Naive thymus-derived CD4-positive, alpha-beta T cell (primary cell): ENCODE measurements at regions not wholly inside any gene's neighbourhood (a gene's known extent, or its start where the extent isn't known, plus 50 kb on each side); places are given as distances from the start of the nearest gene placed in this dataset.
"Not testable (repeated sequence)": the region's sequence is repeated elsewhere in the genome, so short reads cannot be mapped to it uniquely, and the experiment has no call there.

ENCODE experiments used
- ATAC-seq: fragments of 150-1000 bp; cut with Tn5 transposase; 2 replicates; pipeline ENCODE4 v1.10.0; 2021; ENCODE audit warnings: mild to moderate bottlenecking, moderate library complexity
- CTCF ChIA-PET: fragments of 350-600 bp; sonication (Branson Sonifier 250); formaldehyde crosslinking; loops from one replicate; lab custom pipeline; 2021; ENCODE audit warnings: antibody characterized with exemption; lab: Charles Lee
- POLR2A ChIA-PET: fragments of 350-600 bp; sonication (Branson Sonifier 250); formaldehyde crosslinking; loops from one replicate; lab custom pipeline; 2021; ENCODE audit warnings: antibody characterized with exemption, inconsistent platforms; lab: Charles Lee
- DNase-seq, 9 donors: peaks; one replicate each; pipeline versions ENCODE4 v3.0.0 to v3.0.0-alpha.2; 2020 to 2022; ENCODE audit warnings: mixed read lengths in 1 of 9
- H3K27ac ChIP-seq: one replicate; pipeline ENCODE4 v1.7.0; 2013; ENCODE audit warnings: mild to moderate bottlenecking, low read depth, low read length, moderate library complexity
- H3K27me3 ChIP-seq, 2 donors: one replicate each; pipeline ENCODE4 v1.7.0; 2013; ENCODE audit warnings: low read length in 2 of 2, mild to moderate bottlenecking in 2 of 2, moderate library complexity in 2 of 2; ENCODE audit not compliant: control insufficient read depth in 2 of 2, insufficient read depth in 2 of 2
- H3K36me3 ChIP-seq, 3 experiments: 1 replicate in 2 of 3; 2 replicates in 1 of 3; pipeline ENCODE4 v1.7.0; 2013; ENCODE audit warnings: low read length in 3 of 3, mild to moderate bottlenecking in 3 of 3, moderate library complexity in 1 of 3; ENCODE audit not compliant: insufficient read depth in 3 of 3, control insufficient read depth in 2 of 3
- H3K4me1 ChIP-seq, 2 donors: one replicate each; pipeline ENCODE4 v1.7.0; 2013; ENCODE audit warnings: low read length in 2 of 2, mild to moderate bottlenecking in 2 of 2, moderate library complexity in 1 of 2; ENCODE audit not compliant: control insufficient read depth in 2 of 2, insufficient read depth in 2 of 2
- H3K4me3 ChIP-seq: 2 replicates; pipeline ENCODE4 v1.7.0; 2013; ENCODE audit warnings: mild to moderate bottlenecking, low read length
- H3K9me3 ChIP-seq, 3 experiments: 1 replicate in 2 of 3; 2 replicates in 1 of 3; pipeline ENCODE4 v1.7.0; 2013; ENCODE audit warnings: low read length in 3 of 3; ENCODE audit not compliant: control insufficient read depth in 2 of 3
- H3K27ac Mint-ChIP-seq, 9 donors: one replicate each; pipeline ENCODE4 v1.8.0; 2020 to 2022; ENCODE audit warnings: mixed read lengths in 9 of 9, mild to moderate bottlenecking in 8 of 9, moderate library complexity in 5 of 9, inconsistent platforms in 2 of 9
- H3K27me3 Mint-ChIP-seq, 5 donors: one replicate each; pipeline ENCODE4 v1.8.0; 2021 to 2022; ENCODE audit warnings: mixed read lengths in 5 of 5, mild to moderate bottlenecking in 1 of 5
- H3K36me3 Mint-ChIP-seq, 5 donors: one replicate each; pipeline ENCODE4 v1.8.0; 2020 to 2022; ENCODE audit warnings: mixed read lengths in 5 of 5, mild to moderate bottlenecking in 3 of 5, inconsistent platforms in 1 of 5
- H3K4me1 Mint-ChIP-seq, 7 donors: one replicate each; pipeline ENCODE4 v1.8.0; 2020 to 2022; ENCODE audit warnings: mixed read lengths in 7 of 7, mild to moderate bottlenecking in 3 of 7, inconsistent platforms in 1 of 7
- H3K4me3 Mint-ChIP-seq, 10 donors: one replicate each; pipeline ENCODE4 v1.8.0; 2020 to 2022; ENCODE audit warnings: mild to moderate bottlenecking in 10 of 10, mixed read lengths in 10 of 10, moderate library complexity in 6 of 10, inconsistent platforms in 2 of 10
- H3K9me3 Mint-ChIP-seq, 11 donors: one replicate each; pipeline ENCODE4 v1.8.0; 2020 to 2022; ENCODE audit warnings: mixed read lengths in 11 of 11, mild to moderate bottlenecking in 4 of 11, inconsistent platforms in 1 of 11, moderate library complexity in 1 of 11
- intact Hi-C, 2 donors: fragments of 100-400 bp; cut with micrococcal nuclease; formaldehyde crosslinking; loops; one replicate each; pipeline ENCODE4 v1.15.1; 2023

- no peak for DNase-seq
- Mint-ChIP-seq H3K4me3 (no peak overlapping the region), H3K36me3 (peaks cover 0 to 5% (median 0%) of the 10 kb centered on the region in 5 donors), H3K9me3 (no peaks in the 10 kb centered on the region), H3K4me1 (no peaks in the 10 kb centered on the region), H3K27me3 (peaks cover 0 to 8% (median 0%) of the 10 kb centered on the region in 5 donors), H3K27ac (no peak overlapping the region)
- no peak overlapping the region for H3K4me3 ChIP-seq
- CTCF ChIA-PET, result no interaction called here
- no peaks in the 10 kb centered on the region for H3K27me3 ChIP-seq
- H3K4me1 ChIP-seq, result no peaks in the 10 kb centered on the region
- intact Hi-C loops, result no loop called here
- ATAC-seq, result no peak
- H3K9me3 ChIP-seq, result no peaks in the 10 kb centered on the region
- no peak overlapping the region for H3K27ac ChIP-seq
- POLR2A ChIA-PET, result no interaction called here
- H3K36me3 ChIP-seq, result no peaks in the 10 kb centered on the region
These were observed 323.0 kb downstream of the OMA1 start for GRCh38 chr1:58223522-58223921.

DNA sequence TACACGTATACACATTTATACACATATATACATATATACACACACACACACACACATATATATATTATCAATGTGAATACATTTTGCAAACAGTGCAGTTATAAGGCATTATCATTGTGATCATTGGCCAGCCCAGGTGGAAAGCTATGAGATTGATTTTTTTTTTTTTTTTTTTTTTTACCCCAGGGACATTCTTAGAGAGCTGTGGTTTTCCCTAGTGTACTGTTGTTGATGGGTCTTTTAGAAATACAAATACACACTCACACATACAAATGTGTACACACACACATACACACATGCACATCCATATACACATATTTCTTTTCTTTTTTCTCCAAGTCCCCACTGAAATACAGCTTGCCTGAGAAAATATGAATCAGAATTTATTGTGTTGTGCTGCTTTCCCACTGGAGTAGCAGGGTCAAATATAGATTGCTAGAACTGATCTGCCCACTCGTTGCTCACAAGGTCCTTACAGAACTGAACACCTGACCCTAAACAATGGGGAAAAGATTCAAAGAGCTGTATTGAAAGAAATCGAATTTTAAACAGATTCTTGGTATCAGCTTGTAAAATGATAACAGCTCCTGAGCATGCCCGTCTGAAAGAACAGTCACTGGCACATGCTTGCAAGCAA is 325.6 kb downstream of the OMA1 start:
- Histone ChIP-seq H3K4me1 (no peaks in the 10 kb centered on the region), H3K27ac (no peak overlapping the region), H3K4me3 (no peak overlapping the region), H3K36me3 (no peaks in the 10 kb centered on the region), H3K27me3 (no peaks in the 10 kb centered on the region), H3K9me3 (no peaks in the 10 kb centered on the region)
- CTCF ChIA-PET, result no interaction called here
- Mint-ChIP-seq H3K4me3 (no peak overlapping the region), H3K27ac (no peak overlapping the region), H3K27me3 (peaks cover 0 to 8% (median 0%) of the 10 kb centered on the region in 5 donors), H3K36me3 (no peaks in the 10 kb centered on the region), H3K4me1 (no peaks in the 10 kb centered on the region), H3K9me3 (peaks cover 0 to 3% (median 0%) of the 10 kb centered on the region in 11 donors)
- POLR2A ChIA-PET, result no interaction called here
- intact Hi-C loops, result no loop called here
- no peak for DNase-seq
- ATAC-seq, result no peak

DNA sequence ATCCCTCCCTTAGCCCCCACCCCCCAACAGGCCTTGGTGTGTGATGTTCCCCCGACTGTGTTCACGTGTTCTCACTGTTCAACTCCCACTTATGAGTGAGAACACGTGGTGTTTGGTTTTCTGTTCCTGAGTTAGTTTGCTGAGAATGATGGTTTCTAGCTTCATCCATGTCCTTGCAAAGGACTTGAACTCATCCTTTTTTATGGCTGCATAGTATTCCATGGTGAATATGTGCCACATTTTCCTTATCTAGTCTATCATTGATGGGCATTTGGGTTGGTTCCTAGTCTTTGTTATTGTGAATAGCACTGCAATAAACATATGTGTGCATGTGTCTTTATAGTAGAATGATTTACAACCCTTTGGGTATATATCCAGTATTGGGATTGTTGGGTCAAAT is 330.4 kb downstream of the OMA1 start:
- H3K4me3 Mint-ChIP-seq, CTCF ChIA-PET, H3K27ac Mint-ChIP-seq, H3K4me3 ChIP-seq, H3K4me1 Mint-ChIP-seq, H3K27ac ChIP-seq, H3K9me3 ChIP-seq, H3K36me3 Mint-ChIP-seq, DNase-seq, H3K36me3 ChIP-seq, H3K9me3 Mint-ChIP-seq, POLR2A ChIA-PET, H3K4me1 ChIP-seq, ATAC-seq, H3K27me3 ChIP-seq, H3K27me3 Mint-ChIP-seq, intact Hi-C loops: not testable (repeated sequence)

- ATAC-seq (no peak), DNase-seq (no peak)
- Mint-ChIP-seq H3K27me3 (peaks cover 0 to 8% (median 0%) of the 10 kb centered on the region in 5 donors), H3K4me3 (no peak overlapping the region), H3K27ac (peak overlapping the region in 1 of 9 donors; percentile 27), H3K9me3 (peaks cover 0 to 3% (median 0%) of the 10 kb centered on the region in 11 donors), H3K36me3 (no peaks in the 10 kb centered on the region), H3K4me1 (no peaks in the 10 kb centered on the region)
- Histone ChIP-seq H3K27me3 (no peaks in the 10 kb centered on the region), H3K4me1 (no peaks in the 10 kb centered on the region), H3K4me3 (no peak overlapping the region), H3K27ac (no peak overlapping the region), H3K36me3 (no peaks in the 10 kb centered on the region), H3K9me3 (no peaks in the 10 kb centered on the region)
- CTCF ChIA-PET, result no interaction called here
- intact Hi-C loops, result no loop called here
- POLR2A ChIA-PET, result no interaction called here
These were observed 331.9 kb downstream of the OMA1 start for GRCh38 chr1:58214674-58215073.

DNA sequence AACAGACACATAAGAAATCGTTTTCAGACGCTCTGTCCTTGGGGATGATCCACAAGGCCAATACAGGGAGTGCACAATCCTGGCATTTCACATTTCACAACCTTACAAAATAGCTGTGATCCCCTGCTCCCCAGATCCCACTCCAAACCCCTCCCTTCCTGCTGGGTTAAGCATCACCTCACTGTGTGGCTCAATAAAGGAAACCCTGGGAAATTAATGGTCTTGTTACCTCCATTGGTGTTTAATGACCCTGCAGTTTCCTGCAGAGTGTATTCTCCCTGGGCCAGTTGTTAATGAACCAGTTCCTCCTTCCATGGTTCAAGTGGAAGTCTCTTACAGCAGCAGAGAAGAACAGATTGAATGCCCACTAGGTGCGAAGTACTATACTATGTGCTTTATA is 334.7 kb downstream of the OMA1 start:
- Mint-ChIP-seq H3K9me3 (peaks cover 0 to 5% (median 0%) of the 10 kb centered on the region in 11 donors), H3K4me1 (no peaks in the 10 kb centered on the region), H3K4me3 (no peak overlapping the region), H3K36me3 (no peaks in the 10 kb centered on the region), H3K27me3 (peaks cover 0 to 10% (median 3%) of the 10 kb centered on the region in 5 donors), H3K27ac (no peak overlapping the region)
- ChIA-PET CTCF (no interaction called here), POLR2A (no interaction called here)
- Histone ChIP-seq H3K9me3 (no peaks in the 10 kb centered on the region), H3K27me3 (no peaks in the 10 kb centered on the region), H3K36me3 (no peaks in the 10 kb centered on the region), H3K4me3 (no peak overlapping the region), H3K27ac (no peak overlapping the region), H3K4me1 (no peaks in the 10 kb centered on the region)
- no peak for ATAC-seq
- intact Hi-C loops, result no loop called here
- no peak for DNase-seq

GRCh38 chr1:58209575-58209974 is 337.0 kb downstream of the OMA1 start:
- Mint-ChIP-seq H3K36me3 (no peaks in the 10 kb centered on the region), H3K27me3 (peaks cover 0 to 10% (median 3%) of the 10 kb centered on the region in 5 donors), H3K27ac (no peak overlapping the region), H3K4me1 (no peaks in the 10 kb centered on the region), H3K4me3 (no peak overlapping the region), H3K9me3 (peaks cover 0 to 5% (median 0%) of the 10 kb centered on the region in 11 donors)
- ChIA-PET POLR2A (no interaction called here), CTCF (no interaction called here)
- Histone ChIP-seq H3K9me3 (no peaks in the 10 kb centered on the region), H3K4me1 (no peaks in the 10 kb centered on the region), H3K27me3 (no peaks in the 10 kb centered on the region), H3K4me3 (no peak overlapping the region), H3K27ac (no peak overlapping the region), H3K36me3 (no peaks in the 10 kb centered on the region)
- intact Hi-C loops, result no loop called here
- ATAC-seq (no peak), DNase-seq (no peak)

GRCh38 chr1:58206749-58207148 is 339.8 kb downstream of the OMA1 start:
- no peak for DNase-seq
- Histone ChIP-seq H3K9me3 (no peaks in the 10 kb centered on the region), H3K27me3 (no peaks in the 10 kb centered on the region), H3K4me3 (no peak overlapping the region), H3K4me1 (no peaks in the 10 kb centered on the region), H3K36me3 (no peaks in the 10 kb centered on the region), H3K27ac (no peak overlapping the region)
- CTCF ChIA-PET, result no interaction called here
- Mint-ChIP-seq H3K27me3 (peaks cover 0 to 10% (median 3%) of the 10 kb centered on the region in 5 donors), H3K36me3 (no peaks in the 10 kb centered on the region), H3K27ac (no peak overlapping the region), H3K9me3 (peaks cover 0 to 5% (median 0%) of the 10 kb centered on the region in 11 donors), H3K4me3 (no peak overlapping the region), H3K4me1 (no peaks in the 10 kb centered on the region)
- no peak for ATAC-seq
- intact Hi-C loops, result no loop called here
- POLR2A ChIA-PET, result no interaction called here
